Activated CD8-positive, alpha-beta memory T cell treated with anti-CD3 and anti-CD28 coated beads for 48 hours (primary cell): ENCODE measurements at regions not wholly inside any gene's neighbourhood (a gene's known extent, or its start where the extent isn't known, plus 50 kb on each side); places are given as distances from the start of the nearest gene placed in this dataset.
"Not testable (repeated sequence)": the region's sequence is repeated elsewhere in the genome, so short reads cannot be mapped to it uniquely, and the experiment has no call there.

Experiments used
- DNase-seq, 3 experiments: peaks; one replicate each; pipeline ENCODE4 v3.0.0-alpha.2; 2020; ENCODE audit warnings: low read depth in 2 of 3, low spot score in 2 of 3

DNA sequence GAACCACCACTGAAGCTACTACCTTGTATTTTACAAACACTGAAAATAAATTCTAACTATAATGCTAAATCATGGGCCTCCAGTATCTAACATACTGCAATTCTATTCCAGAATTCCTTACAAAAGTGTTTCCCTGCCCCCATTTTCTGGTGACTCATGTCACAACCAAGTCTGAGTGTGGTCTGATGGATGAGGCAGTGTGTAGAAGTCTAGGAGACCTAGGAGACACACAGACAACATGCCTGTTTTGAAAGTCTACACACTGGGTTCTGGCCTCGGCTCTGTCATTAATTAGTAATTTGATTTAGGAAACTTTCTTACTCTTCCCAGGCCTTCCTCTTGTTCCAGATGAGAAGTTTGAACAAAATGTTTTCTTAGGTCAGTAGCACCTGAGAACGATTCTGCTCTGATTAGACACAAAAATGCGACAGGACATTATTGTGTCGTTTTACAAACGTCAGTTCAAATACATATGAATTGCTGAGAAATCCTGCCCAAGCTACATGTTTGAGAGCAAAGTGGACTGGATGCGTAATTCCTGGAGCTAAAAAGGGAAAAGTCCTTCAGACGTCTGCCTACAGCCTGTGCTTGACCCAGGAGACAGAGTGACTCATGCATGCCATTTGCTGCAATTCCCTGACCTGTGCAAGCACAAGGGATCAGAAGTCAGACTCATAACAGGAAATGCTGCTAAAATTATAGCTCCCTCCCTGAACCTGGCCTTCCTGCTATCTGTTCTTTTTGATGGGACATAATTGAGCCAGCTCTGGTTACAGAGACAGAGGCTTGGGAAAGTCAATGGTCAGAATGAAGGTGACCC, 494.4 kb downstream of the SOX11 start:
- no peak for DNase-seq

GRCh38 chr2:6196449-6196848, 504.3 kb downstream of the SOX11 start:
- no peak for DNase-seq

- not testable (repeated sequence) for DNase-seq
Observed at GRCh38 chr2:6198370-6198919, 506.3 kb downstream of the SOX11 start.

- DNase-seq, result no peak
Observed at GRCh38 chr2:6202756-6203155, 510.6 kb downstream of the SOX11 start.

- DNase-seq, result no peak
Observed at GRCh38 chr2:6203291-6203959, 511.2 kb downstream of the SOX11 start.

- DNase-seq, result no peak
Observed at GRCh38 chr2:6206882-6207281, 514.7 kb downstream of the SOX11 start.

DNA sequence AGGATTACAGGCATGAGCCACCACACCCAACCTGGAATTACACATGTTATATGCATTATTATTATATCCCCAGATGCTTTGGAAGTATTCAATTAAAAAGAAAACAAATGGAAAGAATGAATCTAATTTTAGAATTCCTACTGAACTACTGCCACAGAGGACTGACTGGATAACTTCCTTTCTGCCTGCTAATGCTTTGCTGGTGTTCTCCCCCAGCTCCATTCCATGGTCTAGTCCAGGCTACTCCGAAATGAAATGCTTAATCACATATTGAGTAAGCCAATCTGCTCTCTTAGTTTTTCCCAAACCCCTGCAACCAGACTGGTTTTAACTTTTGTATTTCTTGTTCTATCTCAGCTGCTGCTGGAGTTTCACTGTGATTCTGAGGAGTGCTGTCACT, 519.1 kb downstream of the SOX11 start:
- no peak for DNase-seq

DNA sequence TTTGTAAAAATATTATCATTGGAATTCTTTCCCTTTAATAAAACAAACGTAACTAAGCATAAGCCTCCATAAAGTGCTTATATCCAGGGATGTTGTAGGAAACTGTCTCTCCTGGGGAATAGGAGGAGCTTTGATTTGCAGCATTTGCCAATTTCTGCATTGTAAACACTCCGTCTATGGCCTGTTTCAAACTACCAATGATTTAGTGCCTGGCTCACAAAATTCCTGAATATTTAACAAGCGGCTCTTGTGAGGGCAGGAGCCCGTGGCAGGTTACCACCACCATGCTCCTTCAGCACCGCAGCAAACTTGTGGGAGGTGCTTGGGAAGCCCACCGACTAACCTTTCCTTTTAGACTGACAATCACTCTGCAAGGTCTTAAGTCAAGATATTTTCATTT, 520.3 kb downstream of the SOX11 start:
- DNase-seq, result no peak

- DNase-seq, result no peak
Observed at GRCh38 chr2:6213056-6213780, 521.0 kb downstream of the SOX11 start.

GRCh38 chr2:6214471-6214870, 522.3 kb downstream of the SOX11 start:
- no peak for DNase-seq

DNA sequence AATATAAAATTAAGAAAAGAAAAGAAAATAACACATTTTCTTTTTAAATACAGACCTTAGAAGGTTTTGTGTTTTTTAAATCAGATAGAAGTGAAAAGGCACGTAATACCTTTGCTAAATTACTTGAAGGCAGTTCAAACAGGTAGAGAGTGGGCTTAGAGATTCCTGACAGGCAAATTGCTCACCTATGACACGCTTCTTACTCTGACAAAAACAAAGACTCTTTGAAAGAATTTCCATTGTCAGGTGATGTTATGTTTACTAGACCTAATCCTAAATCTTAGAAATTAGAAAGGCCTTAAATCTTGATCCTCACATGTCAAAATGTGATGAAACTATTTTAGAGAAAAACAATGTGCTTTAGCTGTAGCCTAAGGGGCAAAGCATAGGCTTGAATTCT, 522.9 kb downstream of the SOX11 start:
- no peak for DNase-seq

- DNase-seq, result no peak
Observed at GRCh38 chr2:6216234-6216633, 524.0 kb downstream of the SOX11 start.

- DNase-seq, result no peak
Observed at GRCh38 chr2:6218926-6219325, 526.7 kb downstream of the SOX11 start.

GRCh38 chr2:6219906-6220305, 527.7 kb downstream of the SOX11 start:
- DNase-seq, result no peak

- DNase-seq, result no peak
Observed at GRCh38 chr2:6222296-6222695, 530.1 kb downstream of the SOX11 start.

GRCh38 chr2:6224267-6224666, 532.1 kb downstream of the SOX11 start:
- no peak for DNase-seq

DNA sequence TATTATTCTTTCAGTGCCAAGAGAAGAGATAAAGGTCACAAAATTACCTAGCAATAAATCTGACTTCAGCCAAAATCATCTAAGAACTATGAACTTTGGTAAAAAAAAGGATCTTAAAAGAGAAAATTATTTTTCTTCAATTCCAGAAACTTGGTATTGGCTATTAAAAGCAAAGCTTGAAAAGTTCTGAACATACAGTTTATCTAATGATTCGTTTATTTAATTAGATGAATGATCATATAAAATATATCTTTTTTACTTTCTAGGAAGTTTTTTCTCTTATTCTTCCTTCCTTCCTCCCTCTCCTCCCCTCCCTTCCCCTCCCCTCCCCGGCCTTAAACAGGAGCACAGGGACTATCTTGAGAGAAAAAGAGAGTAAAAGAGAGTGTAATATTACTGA, 536.1 kb downstream of the SOX11 start:
- DNase-seq, result no peak

- DNase-seq, result no peak
Observed at GRCh38 chr2:6231166-6231565, 539.0 kb downstream of the SOX11 start.

DNA sequence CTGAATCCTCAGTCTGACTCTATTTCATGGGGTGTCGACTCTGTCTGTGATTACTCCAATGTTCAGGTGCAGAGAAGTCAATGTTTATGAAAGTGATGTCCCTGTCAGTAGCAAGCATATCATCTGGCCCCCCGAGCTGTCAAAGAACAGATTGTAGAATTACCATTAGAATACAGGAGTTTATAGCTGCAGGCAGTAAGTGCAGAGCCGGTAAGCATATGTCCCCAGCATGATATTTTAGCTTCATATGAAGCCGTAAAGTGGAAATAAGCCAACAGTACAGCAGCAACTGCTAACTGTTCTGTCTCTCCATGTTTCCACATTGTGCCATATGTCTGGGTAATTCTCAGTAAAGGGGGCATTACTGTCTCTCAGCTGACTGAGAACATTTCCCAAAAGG, 541.8 kb downstream of the SOX11 start:
- no peak for DNase-seq

DNA sequence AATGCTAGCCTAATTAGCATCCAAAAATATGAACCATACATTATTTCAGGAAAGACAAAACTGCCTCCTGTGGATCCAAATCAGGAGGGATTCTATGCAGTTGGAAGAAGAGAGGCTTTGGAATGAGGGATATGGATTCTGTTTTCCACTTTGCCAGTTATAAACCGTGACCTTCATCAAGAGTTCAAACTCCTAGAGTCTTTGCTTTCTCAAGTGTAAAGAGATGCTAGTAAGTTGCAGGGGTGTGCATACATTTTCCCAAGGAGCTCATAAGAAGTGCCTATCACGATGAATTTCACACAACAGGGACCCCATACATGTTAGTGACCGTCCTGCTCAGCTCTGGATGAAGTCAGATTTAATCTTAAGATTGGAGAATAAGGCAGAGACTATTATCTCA, 542.5 kb downstream of the SOX11 start:
- DNase-seq, result no peak

GRCh38 chr2:6236317-6236716, 544.1 kb downstream of the SOX11 start:
- no peak for DNase-seq
